D721Med (cell line): ENCODE measurements at regions not wholly inside any gene's neighbourhood (a gene's known extent, or its start where the extent isn't known, plus 50 kb on each side); places are given as distances from the start of the nearest gene placed in this dataset.

ENCODE experiments used
- DNase-seq: peaks from one replicate; pipeline ENCODE4 v3.0.0; 2011; ENCODE audit warnings: low spot score; ENCODE audit not compliant: insufficient read length
- FAIRE-seq: peaks from 2 replicates; lab custom pipeline; 2011; peaks lifted over from hg19 to GRCh38; lab: Jason Lieb, UNC
- TF ChIP-seq, protein P1 (sequence below): IDR thresholded peaks from 2 replicates; pipeline ENCODE4 v1.5.1; 2012; ENCODE audit warnings: mild to moderate bottlenecking, control low read depth; ENCODE audit not compliant: insufficient read depth; ENCODE audit errors: missing control alignments

DNA sequence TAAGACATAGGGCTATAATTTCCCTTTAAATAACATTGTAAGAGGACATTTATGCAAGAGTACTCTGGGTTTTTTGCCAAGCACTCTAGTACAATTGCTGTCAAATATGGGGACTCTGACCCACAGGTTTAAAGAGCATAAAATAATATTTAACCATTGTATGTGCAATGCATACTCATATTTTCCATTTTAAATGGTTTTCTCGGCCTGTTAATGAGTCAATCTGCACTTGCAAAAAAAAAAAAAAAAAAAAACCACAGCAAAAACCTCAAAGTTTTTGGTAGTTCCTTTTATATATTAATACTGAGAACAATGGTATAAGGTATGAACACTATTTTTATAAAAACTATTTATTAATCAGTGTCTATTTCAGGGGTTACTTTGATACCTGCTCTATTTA, 304.0 kb upstream of the CBLB start:
- no peak for DNase-seq
- FAIRE-seq: no peak
- TF ChIP-seq, protein P1, sequence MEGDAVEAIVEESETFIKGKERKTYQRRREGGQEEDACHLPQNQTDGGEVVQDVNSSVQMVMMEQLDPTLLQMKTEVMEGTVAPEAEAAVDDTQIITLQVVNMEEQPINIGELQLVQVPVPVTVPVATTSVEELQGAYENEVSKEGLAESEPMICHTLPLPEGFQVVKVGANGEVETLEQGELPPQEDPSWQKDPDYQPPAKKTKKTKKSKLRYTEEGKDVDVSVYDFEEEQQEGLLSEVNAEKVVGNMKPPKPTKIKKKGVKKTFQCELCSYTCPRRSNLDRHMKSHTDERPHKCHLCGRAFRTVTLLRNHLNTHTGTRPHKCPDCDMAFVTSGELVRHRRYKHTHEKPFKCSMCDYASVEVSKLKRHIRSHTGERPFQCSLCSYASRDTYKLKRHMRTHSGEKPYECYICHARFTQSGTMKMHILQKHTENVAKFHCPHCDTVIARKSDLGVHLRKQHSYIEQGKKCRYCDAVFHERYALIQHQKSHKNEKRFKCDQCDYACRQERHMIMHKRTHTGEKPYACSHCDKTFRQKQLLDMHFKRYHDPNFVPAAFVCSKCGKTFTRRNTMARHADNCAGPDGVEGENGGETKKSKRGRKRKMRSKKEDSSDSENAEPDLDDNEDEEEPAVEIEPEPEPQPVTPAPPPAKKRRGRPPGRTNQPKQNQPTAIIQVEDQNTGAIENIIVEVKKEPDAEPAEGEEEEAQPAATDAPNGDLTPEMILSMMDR: no peak

DNA sequence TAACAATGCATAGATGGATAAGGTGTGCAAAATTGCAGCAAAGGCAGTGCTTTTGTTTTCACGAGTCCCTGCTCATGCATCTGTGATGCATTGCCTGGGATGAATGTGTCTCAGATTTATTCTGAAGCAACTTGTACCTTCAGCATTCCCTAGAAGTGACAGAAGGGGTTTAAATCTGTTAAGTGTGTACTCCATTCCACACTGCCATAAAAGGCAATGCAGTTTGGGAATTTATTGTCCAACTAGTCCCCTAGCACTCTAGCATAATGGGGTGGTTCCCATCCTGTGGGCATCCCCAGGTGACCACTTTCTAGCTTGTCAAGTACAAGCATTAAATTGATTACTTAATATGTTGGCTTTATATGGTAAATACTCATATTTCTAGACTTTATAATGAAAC, 306.5 kb upstream of the CBLB start:
- FAIRE-seq: no peak

DNA sequence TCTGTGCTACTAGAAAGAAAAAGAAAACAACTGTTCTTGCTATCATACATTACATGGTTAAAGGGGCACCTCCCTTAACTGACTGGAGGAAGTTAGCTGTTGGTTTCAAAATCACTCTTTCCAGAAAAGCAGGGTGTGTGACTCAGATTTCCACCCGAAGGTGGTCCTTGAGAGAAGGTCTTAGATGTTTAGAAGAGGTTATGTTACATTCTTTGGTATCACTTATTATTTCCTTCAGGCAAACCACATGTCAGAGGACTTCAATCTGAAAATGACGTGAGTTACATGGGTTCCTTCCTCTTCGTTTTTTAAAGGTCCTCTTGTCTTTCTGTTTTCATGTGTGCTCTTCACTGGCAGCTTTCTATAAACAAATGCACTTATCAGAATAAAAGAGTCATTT, 307.9 kb upstream of the CBLB start:
- TF ChIP-seq, protein P1: no peak
- DNase-seq (no peak), FAIRE-seq (no peak)

More for the DNA sequence above, 306.5 kb upstream of the CBLB start:
- TF ChIP-seq, protein P1: no peak
- no peak for DNase-seq

DNA sequence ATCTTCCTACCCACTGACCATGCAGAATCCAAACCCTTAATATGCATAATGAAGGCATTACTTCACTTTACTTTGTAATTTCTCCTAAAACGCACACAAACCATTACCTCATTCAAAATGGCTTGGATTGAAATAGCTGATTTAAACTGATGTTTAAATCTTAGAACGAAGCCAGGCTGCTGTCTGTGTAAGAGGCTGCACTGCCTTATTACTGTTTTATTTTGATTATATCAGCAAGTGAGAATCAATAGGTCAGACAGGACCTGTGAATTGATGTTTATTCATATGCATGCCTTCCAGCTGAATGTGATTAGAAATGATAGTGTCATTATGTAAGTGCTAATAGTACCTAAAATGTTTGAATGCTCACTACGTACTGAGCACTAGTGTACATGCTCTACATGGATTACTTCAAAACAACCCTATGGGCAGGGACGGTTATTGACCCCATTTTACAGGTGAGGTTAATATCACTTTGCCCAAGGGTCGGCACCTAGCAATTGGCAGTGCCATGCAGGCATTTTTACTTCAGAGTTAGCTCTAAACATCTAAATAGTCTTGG, 314.2 kb upstream of the CBLB start:
- DNase-seq: no peak
- TF ChIP-seq, protein P1: no peak
- FAIRE-seq: no peak

DNA sequence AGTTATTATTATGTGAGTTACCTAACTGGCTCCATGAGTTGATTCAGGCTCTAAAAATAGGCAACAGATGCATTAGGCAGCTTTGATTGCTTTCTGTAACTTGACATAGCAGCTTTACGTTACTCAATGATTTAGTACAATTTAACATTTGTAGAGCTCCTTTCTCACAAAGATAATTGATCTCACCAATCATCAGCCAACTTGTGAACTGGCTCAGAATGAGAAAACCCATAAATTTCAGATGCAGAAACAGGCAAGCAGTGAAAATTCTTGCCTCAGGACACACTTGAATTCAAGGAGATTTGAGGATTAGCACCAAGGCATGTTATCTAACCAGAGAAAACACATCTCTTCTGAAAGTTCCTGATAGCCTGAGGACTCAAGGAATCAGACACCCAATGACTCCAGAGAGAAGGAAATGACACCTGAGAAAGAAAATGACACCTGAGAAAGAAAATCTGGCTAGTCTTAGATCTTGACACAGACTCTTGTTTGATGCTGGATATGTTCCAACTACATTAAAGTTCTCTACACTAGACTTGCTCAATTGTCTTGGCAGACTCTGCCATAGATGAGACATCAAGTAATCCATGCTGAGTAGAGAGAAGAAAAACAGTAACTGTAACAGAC, 315.1 kb upstream of the CBLB start:
- FAIRE-seq (no peak), DNase-seq (no peak)
- TF ChIP-seq, protein P1: no peak

DNA sequence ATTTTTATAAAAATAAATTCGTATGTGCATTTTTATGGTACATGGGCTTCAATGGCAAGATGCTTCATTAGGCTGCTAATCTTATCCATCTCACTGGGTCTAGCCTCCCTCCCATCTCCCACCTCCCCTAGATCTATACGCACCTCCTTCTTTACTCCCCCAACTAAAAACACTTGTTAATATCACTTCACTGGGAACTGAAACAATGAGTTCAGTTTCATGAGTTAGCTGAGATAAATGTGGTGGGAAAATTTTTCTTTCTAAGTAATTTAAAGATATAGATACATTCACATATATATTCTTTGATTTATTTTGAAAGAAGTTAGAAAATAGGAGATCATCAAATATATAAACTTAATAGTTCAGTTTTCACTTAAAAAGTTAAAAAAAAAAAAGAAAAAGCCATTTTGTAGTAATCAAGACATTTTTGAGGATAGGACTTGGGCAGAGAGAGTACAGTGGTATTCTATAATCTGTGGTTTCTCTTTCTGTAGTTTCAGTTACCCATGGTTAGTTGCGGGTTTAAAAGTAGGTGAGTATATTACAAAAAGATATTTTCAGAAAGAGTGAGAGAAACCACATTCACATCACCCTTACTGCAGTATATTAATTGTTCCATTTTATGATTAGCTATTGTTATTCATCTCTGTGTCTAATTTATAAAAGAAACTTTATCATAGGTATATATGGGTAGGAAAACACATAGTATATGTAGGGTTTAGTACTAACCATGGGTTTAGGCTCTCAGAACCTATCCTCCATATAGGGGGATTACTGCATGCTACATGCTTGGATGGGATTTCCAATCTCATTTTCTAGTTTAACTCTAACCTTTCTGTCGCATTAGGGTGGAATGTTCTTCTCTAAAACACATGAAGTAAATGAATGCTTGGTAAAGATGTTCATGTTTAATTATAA, 316.0 kb upstream of the CBLB start:
- DNase-seq (no peak), FAIRE-seq (no peak)
- TF ChIP-seq, protein P1: no peak
